GM19240 (cell line): ENCODE measurements at regions not wholly inside any gene's neighbourhood (a gene's known extent, or its start where the extent isn't known, plus 50 kb on each side); places are given as distances from the start of the nearest gene placed in this dataset.

Experiments used
- DNase-seq: peaks from one replicate; pipeline ENCODE4 v3.0.0; 2011; ENCODE audit warnings: low spot score; ENCODE audit not compliant: insufficient read length

DNA sequence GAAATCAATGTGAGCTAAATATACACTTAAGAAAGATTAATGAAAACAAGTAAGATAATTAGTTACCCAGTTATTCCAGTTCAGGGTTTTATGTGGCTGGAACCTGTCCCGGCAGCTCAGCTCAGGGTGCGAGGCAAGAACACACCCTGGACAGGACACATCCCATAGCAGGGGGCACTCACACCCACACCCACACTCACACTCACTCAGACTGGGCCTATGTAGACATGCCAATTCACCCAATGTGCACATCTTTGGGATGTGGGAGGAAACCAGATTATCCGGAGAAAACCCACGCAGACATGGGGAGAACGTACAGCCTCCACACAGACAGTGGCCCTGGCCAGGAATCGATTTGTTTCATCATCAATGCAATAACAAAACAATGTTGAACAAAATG is 66.0 kb upstream of the TMCC3 start:
- DNase-seq = no peak

DNA sequence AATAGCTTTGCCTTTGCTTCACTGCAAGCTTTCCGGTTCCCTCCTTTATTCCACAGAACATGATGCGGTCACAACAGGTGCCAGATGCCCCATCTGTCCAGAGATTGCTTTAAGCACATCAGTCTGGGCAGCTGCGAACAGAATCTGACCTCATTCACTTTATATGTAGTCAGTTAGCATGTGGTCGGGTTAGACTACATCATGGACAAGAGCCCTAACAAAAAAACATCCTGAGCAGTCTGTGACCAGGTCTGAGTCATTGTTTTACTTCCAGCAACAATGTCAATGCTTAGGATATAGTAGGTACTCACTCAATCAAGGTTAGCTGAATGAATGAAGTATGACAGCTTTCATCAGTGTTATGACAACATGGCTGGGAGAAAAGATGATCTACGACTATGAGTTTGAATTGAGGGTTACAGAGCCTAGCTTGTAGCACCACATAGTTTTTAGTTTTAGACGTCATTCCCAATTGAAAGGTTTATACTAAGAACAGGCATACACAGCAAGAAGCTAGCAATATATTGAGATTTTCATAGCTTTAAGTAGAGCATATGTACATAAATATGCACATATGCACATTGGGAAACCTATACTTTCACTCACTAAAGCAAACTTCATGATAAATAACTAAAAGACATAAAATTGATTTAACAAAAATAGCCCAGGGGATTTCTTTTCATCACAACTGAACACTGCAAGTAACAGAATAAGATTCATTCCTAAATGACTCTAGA is 64.2 kb upstream of the TMCC3 start:
- no peak for DNase-seq

DNA sequence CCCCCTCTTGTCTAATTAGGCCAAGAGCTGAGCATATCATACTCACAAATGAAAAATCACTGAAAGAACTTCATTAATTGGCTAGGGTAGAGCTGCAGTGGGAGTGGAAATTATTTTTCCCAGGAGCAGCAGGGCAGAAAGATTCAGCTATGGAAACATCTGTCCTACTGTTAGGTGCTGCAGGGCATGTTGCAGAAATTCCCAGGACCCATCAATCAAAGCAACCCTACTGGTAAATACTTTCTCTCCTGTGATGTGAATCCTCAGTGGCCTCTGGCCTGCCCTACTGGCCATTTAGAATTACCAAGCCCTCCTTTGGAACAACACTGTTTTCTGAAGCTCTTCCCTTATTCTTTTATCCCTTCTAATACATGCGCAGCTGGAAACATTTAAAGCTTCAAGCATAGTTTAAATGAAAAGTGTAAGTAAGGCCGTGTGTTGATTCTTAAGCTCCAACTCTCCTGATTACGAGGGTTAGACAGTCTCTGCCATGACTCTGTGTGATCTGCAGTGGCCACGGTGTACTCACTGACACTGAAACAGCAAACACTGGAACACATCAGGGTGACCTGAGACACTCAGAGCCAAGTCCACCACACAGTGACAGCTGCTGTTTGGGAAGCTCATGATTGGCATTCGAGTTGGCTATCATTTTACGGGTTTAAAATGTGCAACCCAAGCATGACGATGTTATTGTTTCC is 62.6 kb upstream of the TMCC3 start:
- DNase-seq = no peak

DNA sequence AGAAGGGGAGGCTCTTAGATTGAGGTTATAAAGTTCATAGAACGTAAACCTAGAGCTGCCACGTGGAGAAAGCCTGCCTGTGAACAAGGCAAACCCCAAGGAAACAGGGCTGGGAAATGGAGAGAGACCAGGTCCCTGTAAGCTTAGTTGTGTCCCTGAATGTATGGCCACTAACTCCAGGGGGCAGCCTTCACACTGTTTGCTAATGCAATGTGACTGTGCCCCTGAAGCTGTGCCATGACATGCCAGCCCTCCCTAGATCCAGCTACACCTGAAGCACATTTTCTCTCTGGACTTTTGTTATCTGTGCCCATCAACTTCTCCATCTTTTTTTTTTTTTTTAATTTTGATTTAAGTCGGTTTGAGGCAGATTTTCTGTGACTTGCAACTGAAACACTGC is 60.6 kb upstream of the TMCC3 start:
- no peak for DNase-seq

DNA sequence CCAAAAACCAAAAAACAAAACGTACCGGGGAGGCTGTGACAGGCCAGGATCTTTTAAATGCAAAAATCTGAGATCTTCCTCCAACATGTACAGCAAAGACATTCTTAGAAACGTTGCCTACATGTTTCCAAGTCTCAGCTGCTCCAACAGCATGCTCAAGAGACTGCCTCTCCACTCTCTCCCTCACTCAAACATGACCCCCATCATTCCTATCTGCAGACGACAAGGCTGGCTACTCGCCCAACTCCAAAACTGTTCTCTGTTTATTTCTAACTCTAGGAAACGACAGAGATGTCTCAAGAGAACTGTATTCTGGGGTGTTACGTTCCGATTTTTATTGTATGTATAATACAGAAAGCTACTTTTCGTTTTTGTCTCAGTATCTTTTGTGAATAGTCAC is 57.5 kb upstream of the TMCC3 start:
- DNase-seq = no peak

DNA sequence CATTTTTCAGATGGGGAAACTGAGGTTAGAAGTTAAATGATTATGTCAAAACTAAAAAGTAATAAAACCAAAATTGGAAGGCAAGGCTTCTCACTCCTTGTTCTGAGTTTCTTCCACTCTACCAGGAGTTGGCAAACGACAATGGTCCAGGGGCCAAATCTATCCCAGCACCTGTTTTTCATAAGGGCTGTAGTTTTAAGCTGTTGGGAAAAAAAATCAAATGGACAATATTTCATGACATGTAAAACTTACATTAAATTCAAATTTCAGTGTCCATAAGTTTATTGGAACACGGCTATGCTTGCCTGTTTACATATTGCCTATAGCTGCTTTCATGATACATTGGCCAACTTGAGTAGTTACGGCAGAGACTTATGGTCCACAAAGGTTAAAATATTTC is 56.7 kb upstream of the TMCC3 start:
- DNase-seq = no peak

DNA sequence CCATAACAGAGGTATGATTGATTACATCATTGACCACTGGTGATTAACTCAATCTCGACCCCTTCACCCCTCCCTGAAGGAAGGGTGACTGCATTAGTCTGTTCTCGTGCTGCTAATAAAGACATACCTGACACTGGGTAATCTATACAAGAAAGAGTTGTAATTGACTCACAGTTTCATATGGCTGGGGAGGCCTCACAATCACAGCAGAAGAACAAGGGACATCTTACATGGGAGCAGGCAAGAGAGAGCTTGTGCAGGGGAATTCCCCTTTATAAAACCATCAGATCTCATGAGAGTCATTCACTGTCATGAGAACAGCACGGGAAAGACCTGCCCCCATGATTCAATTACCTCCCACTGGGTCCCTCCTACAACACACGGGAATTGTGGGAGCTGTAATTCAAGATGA is 55.9 kb upstream of the TMCC3 start:
- DNase-seq = no peak

DNA sequence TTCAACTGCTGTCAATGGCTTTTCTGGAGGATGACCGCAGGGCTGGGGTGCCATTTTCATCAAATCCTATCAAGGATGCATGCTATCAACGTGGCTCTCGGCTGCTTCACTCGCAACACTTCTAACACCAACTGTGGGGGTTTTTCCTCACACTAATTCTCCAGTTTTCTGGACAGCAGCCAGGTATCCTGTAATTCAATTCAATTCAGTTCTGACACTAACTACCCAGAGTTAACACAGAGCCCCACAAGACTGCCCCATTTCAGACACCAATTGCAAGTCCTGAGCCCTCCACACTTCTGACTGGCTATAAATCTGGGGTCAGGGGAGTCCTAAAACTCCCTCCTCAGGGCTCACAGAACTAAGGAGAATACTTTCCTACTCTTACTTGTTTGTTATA is 55.3 kb upstream of the TMCC3 start:
- no peak for DNase-seq

DNA sequence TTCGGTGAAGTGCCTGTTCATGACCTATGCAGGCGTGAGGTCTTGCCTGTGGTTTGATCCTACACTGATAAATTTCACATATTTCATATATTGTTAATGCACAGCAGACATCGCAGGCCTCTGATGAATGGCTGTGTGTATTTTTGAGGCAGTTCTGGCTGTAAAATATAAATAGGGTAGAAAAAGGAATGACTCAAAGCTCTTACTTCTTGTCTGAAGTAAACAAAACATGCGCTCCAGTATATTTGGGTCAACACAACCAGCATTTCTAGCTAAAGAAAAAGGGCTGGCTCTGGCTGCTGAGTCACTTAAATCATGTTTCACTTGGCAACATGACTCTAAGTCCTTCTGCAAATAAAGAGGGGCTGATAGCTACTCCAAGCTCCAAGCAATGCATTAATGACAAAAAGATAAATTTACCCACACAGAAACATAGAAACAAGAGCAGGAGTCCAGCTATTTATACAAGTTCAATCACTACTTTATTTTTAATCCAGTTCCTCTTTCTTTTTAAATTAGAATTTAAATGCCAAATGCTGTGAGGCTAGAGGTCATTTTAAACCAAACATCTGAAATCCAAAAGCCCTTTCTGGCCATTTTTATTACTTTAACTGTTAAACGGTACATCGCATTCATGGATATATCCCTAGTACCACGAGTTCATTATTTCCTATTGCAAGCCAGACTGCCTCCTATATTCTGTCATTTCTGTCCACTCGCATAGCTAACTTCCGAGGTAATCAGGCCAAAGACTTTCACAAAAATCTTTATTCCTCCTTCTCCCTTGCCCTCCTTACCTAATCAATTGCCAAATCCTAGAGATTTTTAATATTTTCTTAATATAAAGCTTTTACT is 54.3 kb upstream of the TMCC3 start:
- no peak for DNase-seq

DNA sequence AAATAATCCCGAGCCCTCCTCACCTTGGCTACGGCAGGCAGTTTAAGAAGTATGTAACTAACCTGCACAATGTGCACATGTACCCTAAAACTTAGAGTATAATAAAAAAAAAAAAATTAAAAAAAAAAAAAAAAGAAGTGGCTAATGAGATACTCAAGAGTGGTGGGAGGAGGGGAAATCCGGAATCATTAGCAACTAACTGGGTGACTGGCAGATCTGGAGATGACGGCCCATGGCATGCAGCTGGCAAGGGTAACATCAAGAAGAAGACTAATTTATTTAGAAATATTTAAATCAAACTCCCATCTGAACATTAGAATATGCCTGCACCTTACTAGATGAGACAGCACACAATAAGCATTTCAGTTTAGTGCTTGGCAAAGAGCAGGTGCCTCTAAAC is 52.3 kb upstream of the TMCC3 start:
- DNase-seq = no peak

DNA sequence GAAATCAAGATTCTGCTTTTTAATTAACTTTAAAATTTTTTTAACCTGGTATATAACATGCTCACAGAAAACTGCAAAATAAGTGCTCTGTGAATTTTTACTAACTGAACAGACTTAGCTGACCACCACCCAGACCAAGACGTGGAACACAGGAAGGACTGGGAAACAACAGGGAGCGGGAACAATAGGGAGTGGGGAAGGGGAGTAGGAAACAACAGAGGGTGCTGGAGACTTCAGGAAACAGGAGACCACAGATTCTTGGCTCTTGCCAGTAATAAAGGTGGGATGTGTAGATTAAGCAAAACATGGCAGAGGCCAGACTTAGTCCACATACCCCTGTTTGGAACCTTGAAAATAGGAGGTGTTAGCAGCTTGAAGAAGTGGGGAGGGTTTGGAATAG is 51.4 kb upstream of the TMCC3 start:
- DNase-seq = no peak

DNA sequence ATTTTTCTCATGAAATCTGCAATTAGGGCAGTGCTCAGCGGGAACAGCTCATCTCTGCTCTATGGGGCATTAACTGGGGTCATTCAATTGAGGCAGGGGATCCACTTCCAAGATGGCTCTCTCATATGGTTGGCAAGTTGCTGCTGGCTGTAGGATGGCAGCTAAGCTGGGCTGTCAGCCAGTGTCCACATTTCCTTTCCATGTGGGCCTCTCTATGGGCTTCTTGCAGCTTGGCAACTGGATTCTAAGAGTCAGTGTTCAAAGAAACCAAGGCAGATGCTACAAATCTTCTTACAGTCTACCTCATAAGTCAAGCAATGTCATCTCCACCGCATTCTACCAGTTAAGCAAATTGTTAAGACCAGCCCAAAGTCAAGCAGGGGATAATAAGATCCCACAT is 50.3 kb upstream of the TMCC3 start:
- DNase-seq = no peak
